ENCODE measurements at regions not wholly inside any gene's neighbourhood (a gene's known extent, or its start where the extent isn't known, plus 50 kb on each side); places are given as distances from the start of the nearest gene placed in this dataset.

DNA sequence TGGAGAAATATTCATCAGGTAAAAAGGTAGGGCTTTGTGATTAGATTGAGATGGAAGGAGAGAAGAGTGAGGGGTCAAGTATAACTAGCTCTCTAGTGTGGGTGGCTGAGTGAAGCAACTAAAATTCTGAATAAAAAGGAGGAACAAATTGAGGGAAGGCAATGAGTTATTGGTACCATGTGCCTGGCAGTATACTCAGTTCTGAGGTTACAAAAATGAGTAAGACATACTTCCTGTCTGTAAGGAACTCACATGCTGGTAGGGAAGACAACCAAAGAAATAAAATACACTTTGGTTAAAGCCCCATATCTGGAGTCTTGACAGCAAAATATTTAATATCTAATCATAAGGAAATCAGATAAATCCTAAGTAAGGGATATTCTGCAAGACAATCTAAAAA is 476.8 kb upstream of the C9orf72 start (continued):
- no peak for TF ChIP-seq CHD7 (IDR thresholded peaks at IDR 0.05; ENCODE audit: insufficient replicate concordance, low read length)
- TF ChIP-seq RNF2 (IDR thresholded peaks at IDR 0.05; ENCODE audit: borderline replicate concordance, low read depth, low read length, missing control alignments, poor library complexity, severe bottlenecking), result no peak
- TF ChIP-seq TAF7 (optimal IDR thresholded peaks at IDR 0.05; ENCODE audit: borderline replicate concordance, low read depth, low read length), result no peak
- TF ChIP-seq CTCF (IDR thresholded peaks at IDR 0.05; ENCODE audit: control extremely low read depth in 1 of 3, insufficient read depth in 1 of 3, low read depth in 1 of 3, low read length in 3 of 3), result no peak
- no peak for TF ChIP-seq KDM4A (IDR thresholded peaks at IDR 0.05; ENCODE audit: low read depth, low read length, severe bottlenecking)
